Pancreas (tissue), 10 donors: ENCODE measurements at regions not wholly inside any gene's neighbourhood (a gene's known extent, or its start where the extent isn't known, plus 50 kb on each side); places are given as distances from the start of the nearest gene placed in this dataset.
A peak's percentile ranks its signal among the peaks of the same experiment; 100 is the strongest.

Source experiments
- ATAC-seq, 4 donors: fragments of 200-7000 bp; cut with Tn5 transposase; one replicate each; pipeline versions ENCODE4 v1.8.0 to v1.9.1; 2020; ENCODE audit warnings: mild to moderate bottlenecking in 4 of 4, moderate library complexity in 4 of 4
- DNase-seq, 6 donors: peaks; one replicate each; pipeline ENCODE4 v3.0.0-alpha.2; 2020
- FAIRE-seq: peaks from 2 replicates; lab custom pipeline; 2012; peaks lifted over from hg19 to GRCh38; lab: Jason Lieb, UNC
- H3K27ac ChIP-seq, 4 donors: fragments of 200-600 bp; sonication (generic); 1 replicate in 3 of 4; 2 replicates in 1 of 4; pipeline versions ENCODE4 v1.5.0 to v1.8.0; 2020
- H3K27me3 ChIP-seq, 4 donors: fragments of 200-600 bp; one replicate each; pipeline ENCODE4 v1.8.0; 2021
- H3K36me3 ChIP-seq, 3 donors: fragments of 200-600 bp; sonication (generic) in 1 of 3; one replicate each; pipeline versions ENCODE4 v1.5.0 to v1.8.0; 2020 to 2021
- H3K4me1 ChIP-seq, 3 donors: fragments of 200-600 bp; one replicate each; pipeline ENCODE4 v1.8.0; 2021
- H3K4me3 ChIP-seq, 4 donors: fragments of 200-600 bp; sonication (generic) in 2 of 4; one replicate each; pipeline versions ENCODE4 v1.5.0 to v1.8.0; 2020 to 2021
- H3K9me3 ChIP-seq, 4 donors: fragments of 200-600 bp; one replicate each; pipeline ENCODE4 v1.8.0; 2021
- WGBS, 2 donors: extraction: QIAGEN DNeasy Blood & Tissue Kit; methylation state at CpG; one replicate each; pipeline ENCODE4 v1.1.7; 2013; 5-methylcytosine and 5-hydroxymethylcytosine counted together
- intact Hi-C, 3 donors: fragments of 100-400 bp; cut with DNase I; formaldehyde crosslinking; loops; one replicate each; pipeline versions ENCODE4 v1.11.1 to v1.14.2; 2022
- TF ChIP-seq, protein P1 (sequence below), 4 donors: fragments of 200-600 bp; sonication (generic) in 3 of 4; IDR thresholded peaks; one replicate each; pipeline versions ENCODE4 v1.5.0 to v1.8.0; 2021; ENCODE audit warnings: antibody characterized with exemption in 4 of 4
- donor health status: healthy with polysubstance abuse.
- donor health status: DM: no; HTN: no; CAD: no; lungs with moderate emphysema.
- donor health status: DM: no; HTN: no; CAD: no.
- donor health status: control.
- donor health status: control.
- donor health status: Bipolar disorder and iron deficiency.
- donor health status: DM: yes; HTN: yes; CAD: no.
- donor health status: DM: no; HTN: no; CAD: no.
- donor health status: DM: no; HTN: no; CAD: no.
- donor health status: DM: yes; HTN: yes; CAD: no.

DNA sequence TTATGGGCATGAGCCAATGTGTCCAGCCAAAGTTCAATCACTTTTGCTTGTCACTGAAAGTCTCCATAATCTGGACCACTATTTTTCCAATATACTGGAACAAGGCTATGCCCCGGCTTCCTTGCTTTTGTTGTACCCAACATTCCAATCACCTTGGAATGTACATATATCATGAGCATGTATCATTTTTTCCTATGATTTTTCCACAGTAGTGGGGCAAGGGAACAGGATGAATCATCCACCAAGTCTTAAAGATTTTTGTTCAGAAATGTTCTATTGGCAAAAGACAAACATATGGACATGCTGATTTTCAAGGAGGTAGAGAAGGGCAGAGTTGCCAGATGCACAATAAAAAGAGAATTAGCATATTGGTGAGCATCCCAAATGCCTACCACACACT lies 548.1 kb upstream of the INTU start:
- no peak for DNase-seq
- Histone ChIP-seq H3K27ac (no peak overlapping the region), H3K4me1 (no peaks in the 10 kb centered on the region), H3K9me3 (no peaks in the 10 kb centered on the region), H3K4me3 (no peak overlapping the region), H3K36me3 (no peaks in the 10 kb centered on the region), H3K27me3 (no peaks in the 10 kb centered on the region)
- FAIRE-seq: no peak
- TF ChIP-seq, protein P1, sequence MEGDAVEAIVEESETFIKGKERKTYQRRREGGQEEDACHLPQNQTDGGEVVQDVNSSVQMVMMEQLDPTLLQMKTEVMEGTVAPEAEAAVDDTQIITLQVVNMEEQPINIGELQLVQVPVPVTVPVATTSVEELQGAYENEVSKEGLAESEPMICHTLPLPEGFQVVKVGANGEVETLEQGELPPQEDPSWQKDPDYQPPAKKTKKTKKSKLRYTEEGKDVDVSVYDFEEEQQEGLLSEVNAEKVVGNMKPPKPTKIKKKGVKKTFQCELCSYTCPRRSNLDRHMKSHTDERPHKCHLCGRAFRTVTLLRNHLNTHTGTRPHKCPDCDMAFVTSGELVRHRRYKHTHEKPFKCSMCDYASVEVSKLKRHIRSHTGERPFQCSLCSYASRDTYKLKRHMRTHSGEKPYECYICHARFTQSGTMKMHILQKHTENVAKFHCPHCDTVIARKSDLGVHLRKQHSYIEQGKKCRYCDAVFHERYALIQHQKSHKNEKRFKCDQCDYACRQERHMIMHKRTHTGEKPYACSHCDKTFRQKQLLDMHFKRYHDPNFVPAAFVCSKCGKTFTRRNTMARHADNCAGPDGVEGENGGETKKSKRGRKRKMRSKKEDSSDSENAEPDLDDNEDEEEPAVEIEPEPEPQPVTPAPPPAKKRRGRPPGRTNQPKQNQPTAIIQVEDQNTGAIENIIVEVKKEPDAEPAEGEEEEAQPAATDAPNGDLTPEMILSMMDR (IDR thresholded peaks at IDR 0.05): no peak
- no peak for ATAC-seq
- 73 to 85% methylated on average over 1 of the region's 1 CpG for WGBS, 2 donors
- intact Hi-C loops: no loop called here

DNA sequence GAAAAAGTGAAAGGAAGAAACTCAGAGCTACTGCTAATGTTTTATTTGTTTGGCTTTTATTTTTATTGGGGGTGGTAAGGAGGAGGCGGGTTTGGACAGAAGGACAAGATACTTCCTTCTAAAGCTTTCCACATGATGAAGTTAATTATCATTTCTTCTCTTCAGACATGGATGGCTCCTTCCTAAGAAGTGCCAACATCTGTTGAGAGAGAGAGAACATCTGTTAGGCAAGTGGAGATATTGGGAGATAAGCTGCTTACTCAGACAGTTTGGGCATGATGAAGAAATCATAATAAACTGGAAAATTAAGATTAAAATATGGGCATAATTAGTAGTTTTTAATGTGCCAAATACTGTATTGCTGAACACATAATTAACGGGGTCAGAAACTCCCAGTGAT lies 535.7 kb upstream of the INTU start:
- WGBS, 2 donors: 51 to 86% methylated on average over 2 of the region's 2 CpGs
- H3K4me1 ChIP-seq: no peaks in the 10 kb centered on the region
- H3K36me3 ChIP-seq: no peaks in the 10 kb centered on the region
- FAIRE-seq (no peak), DNase-seq (no peak), ATAC-seq (no peak)
- intact Hi-C loops: no loop called here
- no peaks in the 10 kb centered on the region for H3K27me3 ChIP-seq
- no peak overlapping the region for H3K4me3 ChIP-seq
- H3K9me3 ChIP-seq: no peaks in the 10 kb centered on the region
- no peak overlapping the region for H3K27ac ChIP-seq
- TF ChIP-seq, protein P1 (IDR thresholded peaks at IDR 0.05): no peak

DNA sequence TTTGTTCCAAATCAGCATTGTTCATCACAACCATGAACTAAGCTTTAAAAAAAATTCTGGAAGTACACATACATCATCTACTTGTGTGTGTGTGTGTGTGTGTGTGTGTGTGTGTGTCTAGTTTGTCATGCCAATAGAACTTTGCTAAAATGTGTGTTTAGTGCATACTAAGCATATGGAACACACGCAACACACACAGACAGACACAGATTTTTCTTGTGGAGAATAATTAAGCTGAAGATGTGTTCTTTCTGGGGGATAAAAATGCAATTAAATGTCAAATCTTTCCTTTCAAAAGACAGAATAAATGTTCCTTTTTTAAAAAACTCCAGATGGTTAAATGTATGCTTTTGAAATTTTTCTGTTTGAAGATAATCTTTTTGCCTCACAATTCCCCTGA lies 530.4 kb upstream of the INTU start:
- no peaks in the 10 kb centered on the region for H3K9me3 ChIP-seq
- no peak overlapping the region for H3K27ac ChIP-seq
- intact Hi-C loops: no loop called here
- TF ChIP-seq, protein P1 (IDR thresholded peaks at IDR 0.05): no peak
- no peaks in the 10 kb centered on the region for H3K36me3 ChIP-seq
- 73 to 87% methylated on average over 1 of the region's 1 CpG for WGBS, 2 donors
- no peaks in the 10 kb centered on the region for H3K27me3 ChIP-seq
- DNase-seq (no peak), ATAC-seq (no peak), FAIRE-seq (no peak)
- H3K4me1 ChIP-seq: no peaks in the 10 kb centered on the region
- no peak overlapping the region for H3K4me3 ChIP-seq

DNA sequence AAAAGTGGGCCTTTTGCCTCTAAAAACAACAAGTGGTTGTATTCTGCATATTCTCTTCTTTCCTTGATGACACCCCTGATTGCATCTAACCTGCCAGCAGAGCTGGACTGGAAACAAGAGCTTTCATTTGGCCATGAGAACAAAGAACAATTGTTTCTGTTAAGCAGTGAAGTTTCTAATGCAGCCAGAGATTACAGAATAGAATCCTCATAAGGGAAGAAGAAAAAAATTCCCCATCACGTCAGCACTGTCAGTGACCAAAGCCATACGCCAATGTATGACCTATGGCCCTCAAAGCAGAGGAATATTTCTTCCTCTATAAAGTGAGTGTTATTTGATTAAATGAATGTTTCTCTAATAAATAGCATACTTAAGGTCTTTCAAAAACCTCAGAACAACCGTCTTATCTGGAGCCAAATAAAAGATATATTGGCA lies 529.1 kb upstream of the INTU start:
- Histone ChIP-seq H3K4me1 (no peaks in the 10 kb centered on the region), H3K27me3 (no peaks in the 10 kb centered on the region), H3K9me3 (no peaks in the 10 kb centered on the region), H3K4me3 (no peak overlapping the region), H3K36me3 (no peaks in the 10 kb centered on the region), H3K27ac (no peak overlapping the region)
- TF ChIP-seq, protein P1 (IDR thresholded peaks at IDR 0.05): no peak
- intact Hi-C loops: no loop called here
- ATAC-seq (peak in 1 of 4 donors; percentile 42), DNase-seq (no peak), FAIRE-seq (no peak)
- WGBS, 2 donors: 16 to 29% methylated on average over 3 of the region's 3 CpGs

DNA sequence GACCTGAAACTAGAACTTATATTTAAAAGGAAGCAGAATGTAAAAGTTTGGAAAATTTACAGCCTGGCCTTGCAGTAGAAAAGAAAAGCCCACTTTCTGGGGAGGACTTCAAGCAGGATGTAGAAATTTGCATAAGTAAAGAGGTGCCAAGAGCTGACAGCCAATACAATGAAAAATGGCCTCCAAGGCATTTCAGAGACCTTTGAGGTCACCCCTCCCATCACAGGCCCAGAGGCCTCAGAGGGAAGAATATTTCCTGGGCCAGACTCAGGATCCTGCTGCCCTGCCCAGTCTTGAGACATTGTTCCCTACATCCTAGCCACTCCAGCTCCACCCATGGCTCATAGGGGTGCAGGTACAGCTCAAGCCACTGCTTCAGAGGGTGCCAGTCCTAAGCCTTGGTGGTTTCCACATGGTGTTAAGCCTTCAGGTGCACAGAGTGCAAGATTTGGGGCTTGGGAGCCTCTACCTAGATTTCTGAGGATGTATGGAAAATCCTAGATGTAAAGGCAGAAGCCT lies 518.9 kb upstream of the INTU start:
- Histone ChIP-seq H3K27ac (no peak overlapping the region), H3K9me3 (no peaks in the 10 kb centered on the region), H3K36me3 (no peaks in the 10 kb centered on the region), H3K27me3 (no peaks in the 10 kb centered on the region), H3K4me1 (no peaks in the 10 kb centered on the region), H3K4me3 (no peak overlapping the region)
- intact Hi-C loops: no loop called here
- TF ChIP-seq, protein P1 (IDR thresholded peaks at IDR 0.05): no peak
- ATAC-seq: no peak
- no peak for DNase-seq
- FAIRE-seq: no peak
